HepG2 (cell line): ENCODE measurements at regions not wholly inside any gene's neighbourhood (a gene's known extent, or its start where the extent isn't known, plus 50 kb on each side); places are given as distances from the start of the nearest gene placed in this dataset.

Source experiments
- ATAC-seq: fragments of 200-7000 bp; cut with Tn5 transposase; 3 replicates; pipeline ENCODE4 v1.9.1; 2020; ENCODE audit warnings: mild to moderate bottlenecking, moderate library complexity
- BruUV-seq: library from RNA; stranded (reverse); fragments of 400-500 nt; replicated peaks from 2 replicates; lab custom pipeline; 2021; lab: Mats Ljungman, UMichigan
- CTCF ChIA-PET: fragments of 300-600 bp; formaldehyde crosslinking; extraction: SDS; loops from one replicate; lab custom pipeline; 2021; ENCODE audit warnings: low total read pairs, inconsistent platforms, low intra/inter-chr PET ratio; lab: Yijun Ruan, JAX
- POLR2A ChIA-PET: fragments of 350-600 bp; sonication (Branson Sonifier 250); formaldehyde crosslinking; loops from one replicate; lab custom pipeline; 2020; ENCODE audit warnings: antibody characterized with exemption, inconsistent platforms; lab: Yijun Ruan, JAX
- DNase-seq: peaks from one replicate; pipeline ENCODE4 v3.0.0-alpha.2; 2015; ENCODE audit warnings: low spot score
- FAIRE-seq: peaks from 3 replicates; lab custom pipeline; 2011; peaks lifted over from hg19 to GRCh38; lab: Jason Lieb, UNC
- H2AFZ ChIP-seq: one replicate; pipeline ENCODE4 v1.6.1; 2011; ENCODE audit warnings: low read length, inconsistent platforms
- H3K27ac ChIP-seq: fragments of 300-600 bp; 3 replicates; pipeline ENCODE4 v1.8.0; 2011; ENCODE audit warnings: mixed run types, mild to moderate bottlenecking, mixed read lengths, low read length, inconsistent platforms; ENCODE audit not compliant: insufficient read depth; ENCODE audit errors: extremely low read length
- H3K27me3 ChIP-seq, 2 experiments: fragments of 200-600 bp in 1 of 2; 2 replicates in 1 of 2; 3 replicates in 1 of 2; pipeline versions ENCODE4 v1.6.0 to v1.8.0; 2011; ENCODE audit warnings: low read length in 2 of 2, mild to moderate bottlenecking in 2 of 2, moderate library complexity in 2 of 2, inconsistent platforms in 1 of 2; ENCODE audit not compliant: insufficient read depth in 2 of 2, control insufficient read depth in 1 of 2
- H3K36me3 ChIP-seq, 2 experiments: fragments of 200-600 bp in 1 of 2; replicated peaks in 1 of 2; 2 replicates in 1 of 2; 3 replicates in 1 of 2; pipeline versions ENCODE4 v1.5.1 to v1.8.0; 2011; ENCODE audit warnings: low read length in 2 of 2, inconsistent platforms in 1 of 2; ENCODE audit not compliant: insufficient read depth in 2 of 2, control insufficient read depth in 1 of 2
- H3K4me1 ChIP-seq: 2 replicates; pipeline ENCODE4 v1.5.1; 2012; ENCODE audit warnings: low read length, inconsistent platforms; ENCODE audit not compliant: insufficient read depth
- H3K4me2 ChIP-seq: 2 replicates; pipeline ENCODE4 v1.6.0; 2011; ENCODE audit warnings: low read depth, low read length, inconsistent platforms
- H3K4me3 ChIP-seq, 3 experiments: fragments of 200-600 bp in 1 of 3; sonication (generic), shearing (Covaris generic) in 1 of 3; replicated peaks in 1 of 3; 2 replicates each; pipeline ENCODE4 v1.5.1; 2011 to 2016; ENCODE audit warnings: low read length in 3 of 3, inconsistent platforms in 2 of 3, low read depth in 2 of 3, mild to moderate bottlenecking in 2 of 3, control low read depth in 1 of 3, mixed read lengths in 1 of 3; ENCODE audit not compliant: insufficient read depth in 1 of 3
- H3K79me2 ChIP-seq: one replicate; pipeline ENCODE4 v1.6.1; 2011; ENCODE audit warnings: low read length, inconsistent platforms; ENCODE audit not compliant: insufficient read depth
- H3K9ac ChIP-seq: 2 replicates; pipeline ENCODE4 v1.6.0; 2011; ENCODE audit warnings: mild to moderate bottlenecking, low read depth, low read length, inconsistent platforms; ENCODE audit not compliant: insufficient read depth
- H3K9me3 ChIP-seq: 2 replicates; pipeline ENCODE4 v1.5.1; 2012; ENCODE audit warnings: mild to moderate bottlenecking, low read length
- H4K20me1 ChIP-seq: 2 replicates; pipeline ENCODE4 v1.6.0; 2011; ENCODE audit warnings: inconsistent platforms, mild to moderate bottlenecking, low read length, moderate library complexity; ENCODE audit not compliant: insufficient read depth
- BHLHE40 ChIP-seq: IDR thresholded peaks from 2 replicates; pipeline ENCODE4 v1.6.1; 2011; ENCODE audit warnings: low read length, improper control_type of control experiment
- CBFB ChIP-seq: sonication (generic); formaldehyde crosslinking; IDR thresholded peaks from 2 replicates; pipeline ENCODE4 v1.4.0; 2020; ENCODE audit warnings: missing genetic modification reagents
- CSRNP2 ChIP-seq: sonication (generic); formaldehyde crosslinking; conservative IDR thresholded peaks from 2 replicates; pipeline ENCODE4 v1.8.0; 2022; ENCODE audit warnings: low read depth, missing genetic modification reagents
- E2F5 ChIP-seq: sonication (generic); formaldehyde crosslinking; conservative IDR thresholded peaks from 2 replicates; pipeline ENCODE4 v1.4.0; 2020; ENCODE audit warnings: missing genetic modification reagents
- ELK4 ChIP-seq: sonication (generic); formaldehyde crosslinking; IDR thresholded peaks from 2 replicates; pipeline ENCODE4 v1.9.0; 2021; ENCODE audit warnings: missing genetic modification reagents, borderline replicate concordance
- GZF1 ChIP-seq: sonication (generic); formaldehyde crosslinking; IDR thresholded peaks from 2 replicates; pipeline ENCODE4 v1.5.1; 2020; ENCODE audit warnings: mild to moderate bottlenecking, missing genetic modification reagents
- HIC2 ChIP-seq: sonication (generic); formaldehyde crosslinking; IDR thresholded peaks from 2 replicates; pipeline ENCODE4 v1.9.0; 2022; ENCODE audit warnings: low read depth, missing genetic modification reagents
- KLF12 ChIP-seq: sonication (generic); formaldehyde crosslinking; IDR thresholded peaks from 2 replicates; pipeline ENCODE4 v1.4.0; 2020; ENCODE audit warnings: missing genetic modification reagents, borderline replicate concordance
- MEIS1 ChIP-seq: sonication (generic); formaldehyde crosslinking; IDR thresholded peaks from 2 replicates; pipeline ENCODE4 v1.9.0; 2021; ENCODE audit warnings: mild to moderate bottlenecking, missing genetic modification reagents, moderate library complexity, borderline replicate concordance
- MLXIP ChIP-seq: sonication (generic); formaldehyde crosslinking; IDR thresholded peaks from 2 replicates; pipeline ENCODE4 v1.9.0; 2021; ENCODE audit warnings: missing genetic modification reagents, borderline replicate concordance
- POLR2AphosphoS2 ChIP-seq: IDR thresholded peaks from 2 replicates; pipeline ENCODE4 v1.6.1; 2011; ENCODE audit warnings: low read depth, low read length, improper control_type of control experiment
- SCMH1 ChIP-seq: sonication (generic); formaldehyde crosslinking; IDR thresholded peaks from 2 replicates; pipeline ENCODE4 v1.9.0; 2021; ENCODE audit warnings: missing genetic modification reagents, mild to moderate bottlenecking, borderline replicate concordance
- ZNF441 ChIP-seq: sonication (generic); formaldehyde crosslinking; IDR thresholded peaks from 2 replicates; pipeline ENCODE4 v1.7.0; 2021; ENCODE audit warnings: missing genetic modification reagents, borderline replicate concordance
- ZNF451 ChIP-seq: sonication (generic); formaldehyde crosslinking; IDR thresholded peaks from 2 replicates; pipeline ENCODE4 v1.5.0; 2020; ENCODE audit warnings: mild to moderate bottlenecking, missing genetic modification reagents
- WGBS: methylation state at CpG from one replicate; pipeline ENCODE4 v1.1.6; 2017; ENCODE audit warnings: low lambda C conversion rate; 5-methylcytosine and 5-hydroxymethylcytosine counted together
- in situ Hi-C: cut with HindIII; loops from 2 replicates; pipeline ENCODE4 v1.10.0; 2017; ENCODE audit warnings: low pct_unique_long_range_greater_than_20kb; ENCODE audit not compliant: extremely low pct_ligation_motif_present
- intact Hi-C: fragments of 100-400 bp; cut with micrococcal nuclease; formaldehyde crosslinking; loops from one replicate; pipeline ENCODE4 v1.10.0; 2022; ENCODE audit not compliant: unreplicated experiment

GRCh38 chr20:40331807-40332560 lies 357.1 kb downstream of the MAFB start (continued):
- no peak for TF ChIP-seq HIC2 (CRISPR knock-in tag)
- no peak for TF ChIP-seq BHLHE40
- TF ChIP-seq ZNF441: no peak
- no peak for TF ChIP-seq CSRNP2

GRCh38 chr20:40331249-40331648 lies 357.8 kb downstream of the MAFB start:
- in situ Hi-C loops: no loop called here
- H3K27me3 ChIP-seq: no peaks in the 10 kb centered on the region
- TF ChIP-seq POLR2AphosphoS2 (no peak), MEIS1 (CRISPR knock-in tag) (no peak), CBFB (CRISPR knock-in tag) (no peak), MLXIP (CRISPR knock-in tag) (no peak), GZF1 (CRISPR knock-in tag) (no peak), E2F5 (no peak), KLF12 (CRISPR knock-in tag) (no peak), ZNF441 (no peak), SCMH1 (CRISPR knock-in tag) (no peak), ELK4 (CRISPR knock-in tag) (no peak), ZNF451 (CRISPR knock-in tag) (no peak)

More at GRCh38 chr20:40331249-40331648, 357.8 kb downstream of the MAFB start:
- CTCF ChIA-PET: no interaction called here
- ATAC-seq (no peak), DNase-seq (no peak), FAIRE-seq (no peak)
- no peak overlapping the region for H3K9ac ChIP-seq
- no peak overlapping the region for H3K4me3 ChIP-seq
- H4K20me1 ChIP-seq: no peaks in the 10 kb centered on the region
- intact Hi-C loops: no loop called here
- no TSS peak for BruUV-seq
- no peak overlapping the region for H2AFZ ChIP-seq
- no peak overlapping the region for H3K4me2 ChIP-seq
- no peak overlapping the region for H3K27ac ChIP-seq
- POLR2A ChIA-PET: no interaction called here
- H3K4me1 ChIP-seq: no peaks in the 10 kb centered on the region
- H3K36me3 ChIP-seq: no peaks in the 10 kb centered on the region
- H3K79me2 ChIP-seq: no peaks in the 10 kb centered on the region
- WGBS: 24% methylated on average over 3 of the region's 3 CpGs
- no peaks in the 10 kb centered on the region for H3K9me3 ChIP-seq
